DMS153 (cell line): ENCODE measurements at regions not wholly inside any gene's neighbourhood (a gene's known extent, or its start where the extent isn't known, plus 50 kb on each side); places are given as distances from the start of the nearest gene placed in this dataset.
"Not testable (repeated sequence)": the region's sequence is repeated elsewhere in the genome, so short reads cannot be mapped to it uniquely, and the experiment has no call there.

Experiments used
- DNase-seq: peaks from one replicate; lab custom pipeline; 2025; lab: John Stamatoyannopoulos, UW

DNA sequence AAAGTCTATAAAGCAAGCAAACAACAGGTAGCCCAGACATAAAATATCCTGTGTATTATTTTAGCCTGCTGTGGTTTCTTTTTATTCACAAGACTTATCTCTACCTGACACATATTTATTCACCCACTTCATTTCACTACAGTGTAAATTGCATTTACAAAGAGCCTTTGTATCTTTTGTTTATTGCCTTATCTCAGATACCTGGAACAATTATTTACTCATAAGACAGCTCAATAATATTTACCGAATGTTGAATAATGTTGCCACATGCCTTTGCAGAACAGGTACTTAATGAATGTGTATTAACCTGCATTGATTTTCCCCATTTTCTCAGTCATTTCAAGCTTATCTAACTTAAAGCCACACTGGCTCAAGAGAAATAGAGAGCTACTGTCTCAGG, 603.6 kb downstream of the FBXO15 start:
- peak; percentile 2 for DNase-seq

DNA sequence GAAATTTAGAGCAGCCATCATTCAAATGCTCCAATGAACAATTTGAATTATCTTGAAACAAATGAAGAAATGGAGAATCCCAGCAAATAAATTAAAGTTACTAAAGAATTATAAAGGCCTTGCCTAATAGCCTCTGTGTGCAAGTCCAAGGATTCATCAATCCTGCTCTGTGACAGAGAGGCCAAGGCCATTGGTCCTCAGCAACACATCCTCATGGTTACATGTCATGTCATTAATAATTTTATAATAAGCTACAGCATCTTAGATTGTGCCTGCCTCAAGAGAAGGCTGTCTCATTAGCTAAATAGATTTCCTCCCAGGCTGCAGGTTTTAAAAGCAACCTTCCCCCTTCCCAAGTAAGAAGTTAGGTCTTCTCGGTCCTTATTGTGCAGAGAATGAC, 611.6 kb downstream of the FBXO15 start:
- no peak for DNase-seq

DNA sequence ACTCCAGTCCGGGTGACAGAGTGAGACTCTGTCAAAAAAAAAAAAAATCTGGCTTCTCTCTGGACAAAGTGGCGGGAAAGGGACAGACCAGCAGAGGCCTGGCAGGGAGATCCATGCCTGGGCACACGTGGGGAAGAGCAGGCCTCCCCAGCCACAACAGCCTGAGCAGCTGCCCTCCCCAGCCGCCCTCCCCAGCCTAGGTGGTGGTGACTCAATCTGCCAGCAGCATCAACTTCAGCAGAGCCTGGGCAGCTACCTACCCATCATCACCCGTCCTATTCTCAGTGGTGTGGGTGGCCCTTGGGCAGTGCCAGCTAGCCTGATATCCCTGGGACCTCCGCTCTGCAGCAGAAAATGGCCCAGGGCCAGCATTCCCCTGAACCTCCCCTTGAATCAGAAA, 612.4 kb downstream of the FBXO15 start:
- no peak for DNase-seq

DNA sequence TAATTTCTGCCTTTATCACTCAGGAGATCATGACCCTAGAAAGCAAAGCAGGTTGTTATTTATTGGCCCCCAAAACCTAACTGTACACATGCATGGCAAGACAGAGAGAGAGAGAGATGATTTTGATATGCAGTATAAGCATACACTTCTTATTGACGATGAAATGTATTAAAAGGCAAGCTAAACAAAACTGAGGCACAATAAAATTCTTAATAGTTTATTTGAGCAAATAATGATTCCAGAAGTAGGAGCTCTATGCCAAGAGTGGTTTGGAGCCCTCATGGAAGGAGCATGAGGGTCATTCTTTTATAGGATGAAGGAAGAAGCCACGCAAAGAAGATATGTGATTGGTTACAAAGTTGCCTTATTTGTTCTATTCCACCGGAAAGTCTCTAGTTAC, 616.0 kb downstream of the FBXO15 start:
- no peak for DNase-seq

DNA sequence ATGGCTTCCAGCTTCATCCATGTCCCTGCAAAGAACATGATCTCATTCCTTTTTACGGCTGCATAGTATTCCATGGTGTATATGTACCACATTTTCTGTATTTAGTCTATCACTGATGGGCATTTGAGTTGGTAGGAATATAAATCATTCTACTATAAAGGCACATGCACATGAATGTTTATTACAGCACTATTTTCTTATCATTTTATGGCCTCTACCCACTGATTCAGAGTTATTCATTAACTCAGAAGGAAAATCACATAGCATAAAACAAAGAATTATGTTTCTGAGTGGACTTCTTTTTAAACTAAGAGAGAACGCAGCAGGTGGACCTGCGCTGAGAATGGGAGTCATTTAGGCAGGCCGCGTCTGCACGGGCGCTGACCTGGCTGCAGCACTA, 619.6 kb downstream of the FBXO15 start:
- no peak for DNase-seq

DNA sequence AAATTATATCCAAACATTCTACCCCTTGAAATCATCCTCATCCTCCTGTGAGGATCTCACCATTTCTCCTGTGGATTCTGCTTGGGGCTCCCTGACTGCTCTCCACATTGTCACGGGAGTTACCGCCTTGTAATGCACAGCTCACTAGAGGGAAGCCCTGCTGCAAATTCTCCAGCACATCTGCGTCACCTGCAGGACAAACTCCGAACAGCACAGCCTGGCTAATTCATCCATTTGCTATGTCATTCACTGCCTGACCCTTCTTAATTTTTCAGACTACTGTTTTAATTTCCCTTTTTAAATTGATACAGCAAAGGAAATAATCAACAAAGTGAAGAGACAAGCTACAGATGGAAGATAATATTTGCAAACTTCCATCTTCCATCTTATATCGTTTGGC, 627.4 kb downstream of the FBXO15 start:
- peak; percentile 26 for DNase-seq

DNA sequence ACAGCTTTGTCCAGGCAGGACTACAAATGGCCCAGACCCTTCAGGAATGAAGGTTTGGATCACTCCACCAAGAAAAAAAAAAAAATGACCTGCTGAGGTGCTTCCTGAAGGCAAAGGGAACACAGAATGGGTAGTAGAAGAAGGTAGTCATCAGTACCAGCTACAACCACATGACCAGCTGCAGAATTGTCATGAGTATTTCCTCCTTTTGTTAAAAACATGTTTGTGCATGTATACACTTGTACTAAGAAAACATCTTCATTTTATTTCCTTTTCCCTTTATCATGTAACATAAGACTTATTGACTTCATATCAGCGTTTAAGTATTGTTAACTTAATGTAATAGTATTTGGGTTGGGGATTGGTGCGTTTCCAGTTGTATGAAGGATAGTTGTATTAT, 631.6 kb downstream of the FBXO15 start:
- not testable (repeated sequence) for DNase-seq

DNA sequence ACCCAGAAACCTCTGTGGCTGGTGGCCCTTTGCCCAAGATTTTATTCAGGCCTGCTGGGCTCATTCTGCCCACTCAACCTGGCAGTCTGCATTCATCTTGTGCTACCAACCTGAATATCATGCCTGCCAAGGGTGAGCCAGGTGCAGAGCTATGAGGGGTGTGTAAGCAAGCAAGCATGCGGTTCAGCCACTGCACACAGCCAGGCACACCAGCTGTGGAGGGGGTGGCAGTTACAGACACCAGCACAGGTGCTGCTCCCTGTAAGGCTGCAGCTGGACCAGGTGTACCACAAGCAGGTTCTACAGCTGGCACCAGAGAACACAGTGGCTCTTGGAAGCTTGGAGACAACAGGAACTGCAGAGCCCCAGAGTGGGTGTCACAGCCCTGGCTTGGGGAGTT, 633.2 kb downstream of the FBXO15 start:
- no peak for DNase-seq

DNA sequence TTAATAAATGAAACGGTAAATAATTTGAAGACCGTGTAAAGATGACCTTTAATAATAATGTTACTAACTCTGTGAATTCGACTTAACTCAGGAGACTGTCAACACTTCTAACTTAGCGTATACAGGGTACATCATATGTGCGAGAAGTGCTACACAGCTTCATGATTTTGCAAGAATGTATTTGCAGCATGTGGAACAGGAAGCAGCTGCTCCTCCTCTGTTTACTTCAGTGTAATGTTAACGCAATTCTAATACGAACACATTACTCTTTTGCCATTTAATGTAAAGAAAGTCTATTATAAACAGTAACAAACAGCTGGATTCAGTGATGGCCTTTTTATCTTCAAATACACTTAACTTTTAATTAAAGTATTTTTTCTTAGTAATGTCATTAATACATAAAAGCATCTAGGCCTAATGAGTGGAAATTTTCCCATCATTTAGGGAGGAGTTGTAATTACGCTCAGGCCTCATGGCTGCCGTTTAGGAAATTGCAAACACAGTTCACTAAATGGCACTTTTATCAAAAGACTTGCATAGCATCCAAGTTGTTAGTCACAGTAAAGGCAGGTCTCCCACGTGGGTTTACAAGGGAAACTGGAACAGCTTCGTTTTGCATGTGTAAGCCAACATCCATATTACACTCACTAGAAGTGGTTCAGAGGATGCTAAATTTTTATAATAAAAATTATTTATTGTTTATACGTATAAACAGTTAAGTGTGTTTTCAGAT, 635.7 kb downstream of the FBXO15 start:
- DNase-seq = peak; percentile 6

DNA sequence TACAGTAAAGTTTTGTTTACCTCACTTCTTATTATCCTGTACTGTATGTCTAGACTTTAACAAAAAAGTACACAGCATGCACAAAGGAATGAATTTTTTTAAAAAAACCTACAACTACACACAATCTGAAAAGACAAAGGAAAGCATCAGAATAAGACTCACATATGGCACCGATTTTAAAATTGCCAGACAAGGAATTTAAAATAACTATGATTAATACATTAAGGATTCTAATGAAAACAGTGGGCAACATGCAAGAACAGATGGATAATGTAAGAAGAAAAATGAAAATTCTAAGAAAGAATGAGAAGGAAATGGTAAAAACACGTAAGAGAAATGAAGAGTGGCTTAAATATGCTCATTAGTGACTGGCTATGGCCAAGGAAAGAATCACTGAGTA, 638.2 kb downstream of the FBXO15 start:
- DNase-seq = no peak

DNA sequence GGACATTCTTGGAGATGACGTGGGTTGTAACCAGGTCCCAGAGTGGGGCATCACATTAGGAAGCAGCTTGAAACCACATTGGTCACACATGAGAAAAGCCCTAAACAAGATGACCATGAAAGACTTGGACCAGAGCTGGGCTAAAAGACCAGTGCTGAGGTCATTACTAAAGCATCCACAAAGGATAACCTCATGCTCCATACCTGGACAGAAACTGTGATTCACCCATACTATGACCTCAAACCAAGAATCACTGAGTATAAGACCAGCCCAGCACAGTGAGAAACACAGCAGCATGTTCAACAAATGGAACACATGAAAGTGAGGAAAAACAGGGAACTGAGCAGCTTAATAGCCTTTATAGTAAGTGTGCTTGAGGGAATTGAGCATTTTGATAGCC, 635.5 kb upstream of the NETO1 start:
- DNase-seq = no peak

DNA sequence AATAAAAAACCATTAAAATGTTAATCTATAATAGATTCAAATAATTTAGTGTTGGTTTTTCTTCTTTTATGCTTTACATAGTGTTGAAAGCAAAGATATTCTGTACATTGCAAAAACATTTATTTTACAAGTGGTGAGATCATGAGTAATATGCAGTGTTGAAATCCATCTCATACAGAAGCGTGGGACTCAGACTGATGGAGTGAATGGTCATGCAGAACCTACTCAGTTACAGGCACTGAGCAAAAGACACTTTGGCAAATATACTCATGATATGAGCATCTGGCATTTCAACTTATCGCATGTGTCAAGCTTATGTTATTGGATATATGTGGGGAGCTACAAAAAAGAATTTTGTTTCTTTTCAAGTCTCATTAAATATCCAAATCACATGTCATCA, 620.2 kb upstream of the NETO1 start:
- no peak for DNase-seq

DNA sequence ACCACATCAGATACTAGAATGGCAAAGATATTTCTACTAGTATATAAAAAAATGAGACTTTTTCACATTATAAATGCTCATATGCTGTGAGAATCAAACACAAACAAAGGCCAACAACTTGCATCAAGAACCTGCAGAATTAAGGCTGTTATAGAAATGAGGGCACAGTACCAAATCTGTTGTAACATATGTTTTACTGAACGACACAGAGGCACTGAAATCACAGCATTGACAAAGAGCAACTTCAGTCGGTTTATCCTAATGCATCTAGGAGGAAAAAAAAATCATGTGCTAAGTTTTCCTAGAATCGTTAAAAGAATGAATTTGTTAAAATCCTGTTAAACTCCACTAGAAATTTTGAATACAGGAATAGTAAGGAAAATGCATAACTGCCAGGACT, 617.4 kb upstream of the NETO1 start:
- DNase-seq = no peak

DNA sequence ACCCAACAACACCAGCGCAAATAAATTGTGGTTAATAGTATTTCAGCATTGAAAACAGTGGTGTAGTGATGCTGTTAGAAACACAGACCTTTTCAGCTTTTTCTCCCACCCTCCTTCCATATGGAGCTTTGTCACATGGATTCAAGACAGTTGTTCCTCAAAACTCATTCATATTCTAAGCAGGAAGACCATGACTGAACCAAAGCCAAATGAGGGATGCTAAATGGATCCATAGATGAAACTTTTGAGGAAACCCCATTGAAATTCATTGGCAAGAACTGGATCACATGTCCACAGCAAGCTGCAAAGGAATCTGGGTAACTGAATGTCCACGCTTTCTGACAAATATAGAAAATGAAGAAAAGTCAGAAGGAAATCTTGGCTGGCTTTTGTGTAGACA, 615.1 kb upstream of the NETO1 start:
- DNase-seq = no peak

DNA sequence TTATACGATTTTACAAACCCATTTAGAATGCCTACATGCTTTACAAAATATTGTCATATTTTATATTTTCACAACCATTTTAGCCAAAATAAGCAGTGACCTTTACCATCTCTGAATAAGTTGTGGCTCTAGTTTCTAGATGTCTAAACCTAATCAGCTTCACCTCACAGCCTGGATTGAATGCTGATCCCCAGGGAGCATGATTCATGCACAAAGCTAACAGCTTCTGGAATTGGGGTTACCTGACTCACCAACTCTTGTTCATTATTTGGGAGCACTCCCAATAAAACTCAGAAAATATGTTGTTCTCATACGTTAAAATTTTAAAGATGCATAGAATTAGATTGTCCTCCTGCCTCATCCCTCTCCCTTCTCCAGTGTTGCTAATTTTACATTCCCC, 611.7 kb upstream of the NETO1 start:
- DNase-seq = no peak

DNA sequence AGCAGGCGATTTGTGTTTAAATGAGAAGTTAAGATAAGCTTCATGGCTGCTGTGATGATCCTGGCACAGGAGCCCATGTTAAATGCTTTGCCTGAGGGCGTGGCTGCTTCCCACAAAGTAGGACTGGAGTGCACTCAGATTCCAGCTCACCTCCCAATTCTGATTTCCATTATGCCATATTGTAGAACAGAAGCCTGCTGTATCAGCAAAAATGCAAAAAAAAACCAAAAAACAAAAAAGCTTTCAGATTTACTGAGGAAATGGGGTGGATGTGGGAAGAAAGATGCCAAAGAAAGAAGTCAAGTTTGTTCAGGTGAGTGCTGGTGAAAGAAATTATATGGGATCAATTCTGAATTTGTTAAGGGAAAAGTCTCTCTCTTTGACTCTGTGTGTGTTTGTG, 610.4 kb upstream of the NETO1 start:
- no peak for DNase-seq

DNA sequence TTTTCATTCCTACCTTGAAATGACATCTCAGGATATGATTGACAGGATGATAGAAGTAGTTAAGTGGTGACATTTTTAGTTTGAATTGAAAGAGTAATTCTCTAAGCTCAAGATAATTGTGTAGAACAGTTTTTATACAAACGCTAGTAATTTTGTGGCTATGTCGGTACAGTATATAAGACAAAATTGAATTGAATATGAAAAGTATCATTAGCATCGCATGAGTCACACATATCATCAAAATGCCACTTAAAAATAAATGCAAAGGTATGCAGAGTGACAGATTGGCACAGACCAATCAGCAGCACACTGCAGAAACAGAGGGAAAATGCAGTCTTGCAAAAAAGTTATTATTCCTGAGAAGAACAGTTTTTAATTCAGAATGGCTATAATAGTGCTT, 608.2 kb upstream of the NETO1 start:
- DNase-seq = no peak

DNA sequence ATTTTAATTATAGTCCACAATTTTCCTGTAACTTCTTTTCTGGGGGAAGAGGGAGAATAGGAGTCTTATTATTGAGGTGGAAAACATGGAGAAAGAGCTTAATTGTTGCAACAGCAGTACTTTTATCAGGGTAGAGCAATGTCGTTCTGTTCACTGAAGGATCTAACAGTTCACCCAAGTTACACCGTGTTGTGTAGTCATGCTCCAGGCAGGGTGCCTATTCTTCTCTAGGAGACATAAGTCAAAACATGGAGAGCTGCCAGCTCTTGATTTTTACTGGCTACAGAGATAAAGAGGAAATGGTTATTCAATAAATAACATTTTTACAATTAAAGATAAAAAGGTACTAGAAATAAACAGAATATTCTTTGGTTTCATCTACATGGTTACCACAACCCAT, 594.3 kb upstream of the NETO1 start:
- DNase-seq = peak; percentile 8

DNA sequence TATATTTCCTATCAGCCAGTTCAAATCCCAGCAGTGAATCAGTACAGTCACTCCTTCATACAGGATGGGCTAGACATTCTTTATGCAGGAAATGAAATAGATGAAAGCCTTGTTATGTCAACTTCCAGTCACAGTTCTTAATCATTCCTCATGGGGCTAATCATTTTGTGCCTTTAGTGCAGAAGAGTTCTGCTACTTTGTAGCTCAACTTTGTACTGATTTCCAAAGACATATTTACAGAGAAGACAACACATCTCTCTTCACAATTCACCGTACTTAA, 593.9 kb upstream of the NETO1 start:
- DNase-seq = no peak

DNA sequence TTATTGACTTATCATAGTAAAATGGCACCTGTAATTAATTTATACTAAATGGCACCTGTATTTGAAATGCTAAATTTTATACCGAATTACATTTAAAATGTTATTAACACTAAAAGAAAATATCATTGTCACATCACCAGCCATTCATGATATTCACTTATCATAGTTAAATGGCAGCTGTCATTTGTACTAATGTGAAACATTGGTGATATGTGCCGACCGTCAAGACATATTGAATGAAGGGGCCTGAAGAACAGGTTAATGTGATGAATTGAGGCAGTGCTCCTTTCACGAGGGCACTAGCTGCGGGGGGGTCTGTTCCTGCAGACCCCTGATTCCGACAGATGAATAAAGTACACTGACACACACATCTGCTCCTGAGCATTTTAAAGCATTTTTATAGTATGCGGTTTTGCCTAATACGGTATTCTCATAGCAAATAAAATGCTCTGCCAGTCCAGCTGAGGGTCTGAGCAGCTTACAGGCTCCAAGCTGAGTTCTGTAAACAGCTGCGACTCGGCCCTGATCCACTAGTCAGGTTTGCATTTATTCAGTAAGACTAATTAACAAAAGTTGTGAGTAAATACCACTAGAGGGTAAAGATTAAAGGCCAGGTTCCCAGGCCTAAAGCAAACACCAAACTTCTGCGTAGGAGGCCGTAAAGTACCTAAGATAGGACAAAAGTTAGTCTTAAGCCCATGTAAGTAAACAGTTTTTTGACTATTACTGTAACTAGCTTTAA, 593.4 kb upstream of the NETO1 start:
- no peak for DNase-seq

DNA sequence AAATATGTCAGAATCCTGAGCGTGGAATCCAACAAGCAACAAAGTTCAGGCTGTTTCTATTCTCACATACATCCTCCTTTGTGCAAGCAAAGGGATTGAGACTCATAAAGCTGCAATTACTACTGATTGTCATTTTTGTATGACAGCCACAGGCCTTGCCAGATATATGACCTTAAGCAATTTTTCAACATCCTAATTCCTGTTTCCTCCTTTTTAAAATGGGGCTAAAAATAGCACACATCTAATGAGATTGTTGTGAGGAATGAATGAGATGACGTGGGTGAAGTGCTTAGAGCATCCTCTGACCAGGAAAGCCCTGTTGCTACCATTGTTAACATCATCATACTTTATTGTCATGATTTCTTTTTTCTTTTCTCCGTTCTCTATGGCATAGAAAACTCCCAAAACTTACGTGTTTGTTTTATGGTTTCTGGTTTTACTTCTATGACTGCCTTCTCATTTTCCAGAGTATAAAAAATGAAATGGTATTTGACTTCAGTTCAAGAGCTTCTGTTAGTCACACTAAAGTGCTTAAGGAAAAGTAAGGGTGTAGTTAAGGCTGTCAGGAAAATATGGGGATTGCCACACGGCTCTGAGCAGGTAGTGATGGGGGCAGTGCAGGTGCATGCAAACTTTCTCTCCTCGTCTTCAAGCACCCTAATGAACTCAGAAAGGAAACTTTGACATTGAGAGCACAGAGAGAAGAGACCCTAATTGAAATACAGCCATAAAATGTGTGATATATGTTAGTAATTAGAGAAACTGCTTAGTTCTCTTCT, 590.6 kb upstream of the NETO1 start:
- no peak for DNase-seq

DNA sequence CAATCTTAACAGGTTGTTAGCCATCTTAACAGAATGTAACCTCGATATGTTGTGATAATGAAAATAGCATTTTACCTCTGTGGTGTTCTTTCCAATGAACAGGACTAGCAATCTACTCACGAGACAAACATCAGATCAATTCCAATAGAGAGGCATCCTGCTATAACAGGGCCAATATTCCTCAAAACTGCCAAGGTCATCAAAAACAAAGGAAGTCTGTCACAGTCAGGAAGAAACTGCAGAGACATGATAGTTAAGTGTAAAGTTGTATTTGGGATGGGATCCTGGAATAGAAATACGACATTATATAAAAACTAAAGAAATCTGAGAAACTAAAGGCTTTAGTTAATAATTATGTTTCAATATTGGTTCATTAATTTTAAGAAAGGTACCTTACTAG, 588.9 kb upstream of the NETO1 start:
- DNase-seq = no peak

DNA sequence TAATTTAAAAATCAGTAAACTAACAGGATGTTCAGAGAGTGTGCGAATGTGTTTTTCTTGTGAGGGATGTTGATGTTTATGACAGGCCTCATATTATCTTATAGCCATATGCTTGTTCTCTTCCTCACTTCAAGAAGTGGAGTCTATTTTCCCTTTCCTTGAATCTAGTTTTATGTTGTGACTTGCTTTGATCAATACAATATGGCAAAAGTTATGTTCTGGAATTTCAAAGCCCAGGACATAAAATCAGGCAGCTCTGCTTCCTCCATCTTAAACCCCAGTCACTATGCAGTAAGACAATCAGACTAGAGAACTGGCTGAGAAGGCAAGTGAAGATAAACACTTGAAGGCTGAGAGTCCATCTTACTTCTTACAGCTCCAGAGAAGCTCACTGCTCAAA, 585.1 kb upstream of the NETO1 start:
- DNase-seq = no peak
